H9 (cell line): ENCODE measurements at regions not wholly inside any gene's neighbourhood (a gene's known extent, or its start where the extent isn't known, plus 50 kb on each side); places are given as distances from the start of the nearest gene placed in this dataset.

ENCODE experiments used
- DNase-seq: peaks from one replicate; pipeline ENCODE4 v3.0.0-alpha.2; 2017
- H2AFZ ChIP-seq: one replicate; pipeline ENCODE4 v1.6.1; 2013; ENCODE audit warnings: mild to moderate bottlenecking, low read length, control low read depth, moderate library complexity
- H2AK5ac ChIP-seq: 2 replicates; pipeline ENCODE4 v1.6.1; 2013; ENCODE audit warnings: low read length, control low read depth, mixed read lengths; ENCODE audit not compliant: insufficient read length
- H2BK120ac ChIP-seq: one replicate; pipeline ENCODE4 v1.6.1; 2013; ENCODE audit warnings: low read depth, mild to moderate bottlenecking, low read length, control low read depth, inconsistent platforms; ENCODE audit not compliant: poor library complexity, severe bottlenecking
- H2BK12ac ChIP-seq: 2 replicates; pipeline ENCODE4 v1.6.1; 2013; ENCODE audit warnings: low read length, control low read depth, mixed read lengths, low read depth; ENCODE audit not compliant: insufficient read length
- H2BK15ac ChIP-seq: 2 replicates; pipeline ENCODE4 v1.6.1; 2013; ENCODE audit warnings: low read depth, low read length, control low read depth
- H2BK20ac ChIP-seq: one replicate; pipeline ENCODE4 v1.6.1; 2013; ENCODE audit warnings: low read depth, mild to moderate bottlenecking, low read length, control low read depth, inconsistent platforms; ENCODE audit not compliant: poor library complexity, severe bottlenecking
- H2BK5ac ChIP-seq: 2 replicates; pipeline ENCODE4 v1.6.1; 2013; ENCODE audit warnings: low read length, control low read depth, mixed read lengths; ENCODE audit not compliant: insufficient read length
- H3K14ac ChIP-seq: 2 replicates; pipeline ENCODE4 v1.6.1; 2013; ENCODE audit warnings: low read length, control low read depth; ENCODE audit not compliant: insufficient read depth
- H3K18ac ChIP-seq: 2 replicates; pipeline ENCODE4 v1.6.1; 2013; ENCODE audit warnings: low read depth, mild to moderate bottlenecking, mixed read lengths, low read length, control low read depth; ENCODE audit not compliant: insufficient read length
- H3K23ac ChIP-seq: 2 replicates; pipeline ENCODE4 v1.6.1; 2013; ENCODE audit warnings: low read length, control low read depth, mixed read lengths, low read depth; ENCODE audit not compliant: insufficient read length
- H3K23me2 ChIP-seq: 2 replicates; pipeline ENCODE4 v1.6.1; 2013; ENCODE audit warnings: low read depth, mild to moderate bottlenecking, mixed read lengths, low read length, control low read depth; ENCODE audit not compliant: insufficient read length, poor library complexity, severe bottlenecking
- H3K27ac ChIP-seq: 2 replicates; pipeline ENCODE4 v1.5.1; 2013; ENCODE audit warnings: low read length, control low read depth, mixed read lengths, low read depth; ENCODE audit not compliant: insufficient read length
- H3K27me3 ChIP-seq: 2 replicates; pipeline ENCODE4 v1.6.1; 2013; ENCODE audit warnings: low read length, control low read depth, inconsistent platforms; ENCODE audit not compliant: insufficient read depth
- H3K4ac ChIP-seq: 2 replicates; pipeline ENCODE4 v1.6.1; 2013; ENCODE audit warnings: low read depth, mild to moderate bottlenecking, control low read depth, inconsistent platforms, low read length, moderate library complexity
- H3K4me1 ChIP-seq: 2 replicates; pipeline ENCODE4 v1.6.1; 2013; ENCODE audit warnings: low read length, control low read depth, inconsistent platforms; ENCODE audit not compliant: insufficient read depth
- H3K4me2 ChIP-seq: 2 replicates; pipeline ENCODE4 v1.6.1; 2013; ENCODE audit warnings: low read length, control low read depth, mixed read lengths; ENCODE audit not compliant: insufficient read length, insufficient read depth
- H3K56ac ChIP-seq: 2 replicates; pipeline ENCODE4 v1.6.1; 2013; ENCODE audit warnings: low read depth, mild to moderate bottlenecking, mixed read lengths, low read length, control low read depth; ENCODE audit not compliant: insufficient read length
- H3K79me1 ChIP-seq: 2 replicates; pipeline ENCODE4 v1.6.1; 2013; ENCODE audit warnings: low read depth, mild to moderate bottlenecking, moderate library complexity, low read length, control low read depth, inconsistent platforms; ENCODE audit not compliant: insufficient read depth, poor library complexity, severe bottlenecking
- H3K79me2 ChIP-seq: 2 replicates; pipeline ENCODE4 v1.6.1; 2013; ENCODE audit warnings: low read length, control low read depth, inconsistent platforms; ENCODE audit not compliant: insufficient read depth
- H3K9ac ChIP-seq: 2 replicates; pipeline ENCODE4 v1.6.1; 2013; ENCODE audit warnings: low read length, control low read depth, mixed read lengths; ENCODE audit not compliant: insufficient read length; ENCODE audit errors: extremely low read depth
- H3K9me3 ChIP-seq: one replicate; pipeline ENCODE4 v1.6.1; 2013; ENCODE audit warnings: low read depth, low read length, inconsistent platforms; ENCODE audit not compliant: control insufficient read depth
- H3T11ph ChIP-seq: one replicate; pipeline ENCODE4 v1.6.1; 2013; ENCODE audit warnings: mild to moderate bottlenecking, low read length, control low read depth, inconsistent platforms
- H4K20me1 ChIP-seq: one replicate; pipeline ENCODE4 v1.6.1; 2013; ENCODE audit not compliant: control insufficient read depth, insufficient read length, insufficient read depth
- H4K5ac ChIP-seq: 2 replicates; pipeline ENCODE4 v1.6.1; 2013; ENCODE audit warnings: low read depth, mild to moderate bottlenecking, mixed read lengths, low read length, control low read depth; ENCODE audit not compliant: insufficient read length
- H4K8ac ChIP-seq: replicated peaks from 2 replicates; pipeline ENCODE4 v1.6.1; 2013; ENCODE audit warnings: low read length, control low read depth, mixed read lengths, low read depth; ENCODE audit not compliant: insufficient read length
- H4K91ac ChIP-seq: 2 replicates; pipeline ENCODE4 v1.6.1; 2013; ENCODE audit warnings: low read depth, mild to moderate bottlenecking, moderate library complexity, mixed read lengths, low read length, control low read depth; ENCODE audit not compliant: insufficient read length
- H3K27ac Mint-ChIP-seq, 3 experiments: 2 replicates in 2 of 3; 3 replicates in 1 of 3; pipeline ENCODE4 v1.8.0; 2020 to 2021; ENCODE audit warnings: mixed read lengths in 3 of 3, mild to moderate bottlenecking in 1 of 3, moderate library complexity in 1 of 3
- H3K27me3 Mint-ChIP-seq: 2 replicates; pipeline ENCODE4 v1.8.0; 2021; ENCODE audit warnings: low read depth, mild to moderate bottlenecking, moderate library complexity, mixed read lengths
- H3K36me3 Mint-ChIP-seq, 3 experiments: 2 replicates in 2 of 3; 3 replicates in 1 of 3; pipeline ENCODE4 v1.8.0; 2020 to 2021; ENCODE audit warnings: low read depth in 3 of 3, mixed read lengths in 3 of 3; ENCODE audit not compliant: insufficient read depth in 1 of 3
- H3K4me1 Mint-ChIP-seq, 2 experiments: 2 replicates each; pipeline ENCODE4 v1.8.0; 2020; ENCODE audit warnings: mixed read lengths in 2 of 2
- H3K4me3 Mint-ChIP-seq, 2 experiments: 2 replicates in 1 of 2; 3 replicates in 1 of 2; pipeline ENCODE4 v1.8.0; 2020 to 2021; ENCODE audit warnings: mild to moderate bottlenecking in 2 of 2, mixed read lengths in 2 of 2, moderate library complexity in 1 of 2
- H3K9me3 Mint-ChIP-seq, 2 experiments: 2 replicates in 1 of 2; 3 replicates in 1 of 2; pipeline ENCODE4 v1.8.0; 2020; ENCODE audit warnings: mild to moderate bottlenecking in 2 of 2, mixed read lengths in 2 of 2, moderate library complexity in 1 of 2
- CTCF ChIP-seq: fragments of 200-600 bp; sonication (generic); conservative IDR thresholded peaks from 3 replicates; pipeline ENCODE4 v1.8.0; 2021; ENCODE audit warnings: antibody characterized with exemption, mild to moderate bottlenecking
- WGBS: extraction: QIAGEN DNeasy Blood & Tissue Kit; methylation state at CpG from one replicate; pipeline ENCODE4 v1.1.7; 2013; ENCODE audit warnings: missing lambda C conversion rate, low lambda C conversion rate, mixed read lengths; ENCODE audit not compliant: insufficient read length; ENCODE audit errors: extremely low coverage; 5-methylcytosine and 5-hydroxymethylcytosine counted together

GRCh38 chr13:104534847-104535246 lies 1468.6 kb upstream of the SLC10A2 start:
- Histone ChIP-seq H4K20me1 (no peaks in the 10 kb centered on the region), H3K27ac (no peak overlapping the region), H4K5ac (no peak overlapping the region), H3K4ac (no peak overlapping the region), H2AK5ac (no peak overlapping the region), H3K9me3 (no peaks in the 10 kb centered on the region), H4K91ac (no peak overlapping the region), H4K8ac (no peak overlapping the region), H2AFZ (no peak overlapping the region), H3K27me3 (no peaks in the 10 kb centered on the region), H2BK120ac (no peak overlapping the region), H3K4me2 (no peak overlapping the region), H2BK5ac (no peak overlapping the region), H3K9ac (no peak overlapping the region), H2BK20ac (no peak overlapping the region), H3K23ac (no peak overlapping the region), H3K23me2 (no peaks in the 10 kb centered on the region), H3T11ph (no peak overlapping the region), H2BK15ac (no peak overlapping the region), H3K79me1 (no peaks in the 10 kb centered on the region), H3K14ac (no peak overlapping the region), H3K79me2 (no peaks in the 10 kb centered on the region), H2BK12ac (no peak overlapping the region), H3K18ac (no peak overlapping the region), H3K4me1 (peaks cover 5% of the 10 kb centered on the region; the same call in 1 of the 2 replicates), H3K56ac (no peak overlapping the region)
- Mint-ChIP-seq H3K4me3 (no peak overlapping the region), H3K36me3 (peaks cover 0 to 3% (median 0%) of the 10 kb centered on the region in 3 experiments; a peak in 1 of 7 replicates), H3K27me3 (no peaks in the 10 kb centered on the region), H3K4me1 (peaks cover 18 to 27% of the 10 kb centered on the region in 2 experiments), H3K27ac (no peak overlapping the region), H3K9me3 (no peaks in the 10 kb centered on the region; a peak in 1 of 5 replicates)
- peak; percentile 61 for DNase-seq
- 100% methylated on average over 2 of the region's 10 CpGs for WGBS
- TF ChIP-seq CTCF = peak; percentile 65
